Neuronal stem cell (in vitro differentiated cells): ENCODE measurements at regions not wholly inside any gene's neighbourhood (a gene's known extent, or its start where the extent isn't known, plus 50 kb on each side); places are given as distances from the start of the nearest gene placed in this dataset.

Experiments used
- DNase-seq: peaks from one replicate; pipeline ENCODE4 v3.0.0-alpha.2; 2013; ENCODE audit warnings: low spot score
- H2AFZ ChIP-seq: one replicate; pipeline ENCODE4 v1.6.1; 2013; ENCODE audit warnings: mild to moderate bottlenecking, low read length, inconsistent platforms
- H2AK5ac ChIP-seq: 2 replicates; pipeline ENCODE4 v1.6.1; 2013; ENCODE audit warnings: low read depth, mild to moderate bottlenecking, inconsistent platforms, low read length, moderate library complexity, mixed read lengths
- H2BK120ac ChIP-seq: 2 replicates; pipeline ENCODE4 v1.6.1; 2013; ENCODE audit warnings: low read depth, mild to moderate bottlenecking, inconsistent platforms, low read length, moderate library complexity, mixed read lengths
- H2BK12ac ChIP-seq: one replicate; pipeline ENCODE4 v1.6.1; 2013; ENCODE audit warnings: low read length, inconsistent platforms
- H2BK15ac ChIP-seq: 2 replicates; pipeline ENCODE4 v1.6.1; 2013; ENCODE audit warnings: mild to moderate bottlenecking, low read length, inconsistent platforms, mixed read lengths
- H2BK5ac ChIP-seq: one replicate; pipeline ENCODE4 v1.6.1; 2013; ENCODE audit warnings: inconsistent platforms, mild to moderate bottlenecking, low read length, moderate library complexity
- H3K14ac ChIP-seq: one replicate; pipeline ENCODE4 v1.6.1; 2013; ENCODE audit warnings: low read length, inconsistent platforms
- H3K18ac ChIP-seq: 2 replicates; pipeline ENCODE4 v1.6.1; 2013; ENCODE audit warnings: low read length, inconsistent platforms
- H3K23ac ChIP-seq: 2 replicates; pipeline ENCODE4 v1.6.1; 2013; ENCODE audit warnings: low read depth, mild to moderate bottlenecking, mixed read lengths, low read length, inconsistent platforms; ENCODE audit not compliant: poor library complexity
- H3K27ac ChIP-seq: replicated peaks from 3 replicates; pipeline ENCODE4 v1.5.1; 2013; ENCODE audit warnings: low read length, inconsistent platforms
- H3K27me3 ChIP-seq, 3 experiments: 2 replicates each; pipeline ENCODE4 v1.6.1; 2013; ENCODE audit warnings: low read length in 3 of 3, mild to moderate bottlenecking in 2 of 3, inconsistent platforms in 1 of 3, low read depth in 1 of 3, mixed read lengths in 1 of 3, moderate library complexity in 1 of 3; ENCODE audit not compliant: control insufficient read depth in 3 of 3, insufficient read depth in 3 of 3
- H3K36me3 ChIP-seq, 2 donors: replicated peaks in 1 of 2; 2 replicates each; pipeline ENCODE4 v1.6.1; 2013; ENCODE audit warnings: low read length in 2 of 2; ENCODE audit not compliant: control insufficient read depth in 2 of 2, insufficient read depth in 2 of 2
- H3K4ac ChIP-seq: 2 replicates; pipeline ENCODE4 v1.6.1; 2013; ENCODE audit warnings: inconsistent platforms, mild to moderate bottlenecking, low read length, moderate library complexity
- H3K4me1 ChIP-seq, 2 donors: 1 replicate in 1 of 2; 2 replicates in 1 of 2; pipeline ENCODE4 v1.6.1; 2013; ENCODE audit warnings: low read length in 2 of 2, low read depth in 1 of 2; ENCODE audit not compliant: control insufficient read depth in 2 of 2, insufficient read depth in 1 of 2
- H3K4me2 ChIP-seq: one replicate; pipeline ENCODE4 v1.6.1; 2013; ENCODE audit warnings: mild to moderate bottlenecking, low read length, inconsistent platforms; ENCODE audit not compliant: insufficient read depth, poor library complexity, severe bottlenecking
- H3K4me3 ChIP-seq, 2 donors: 2 replicates each; pipeline ENCODE4 v1.5.1; 2013; ENCODE audit warnings: low read length in 2 of 2, mild to moderate bottlenecking in 2 of 2, inconsistent platforms in 1 of 2, moderate library complexity in 1 of 2
- H3K79me1 ChIP-seq: one replicate; pipeline ENCODE4 v1.6.1; 2013; ENCODE audit warnings: low read depth, mild to moderate bottlenecking, inconsistent platforms, low read length, moderate library complexity
- H3K9ac ChIP-seq: one replicate; pipeline ENCODE4 v1.6.1; 2013; ENCODE audit warnings: mild to moderate bottlenecking, low read depth, low read length, inconsistent platforms; ENCODE audit not compliant: poor library complexity
- H3K9me3 ChIP-seq, 2 donors: replicated peaks in 1 of 2; 2 replicates each; pipeline versions ENCODE3 to v1.6.1; 2013; ENCODE audit warnings: low read length in 2 of 2, mild to moderate bottlenecking in 2 of 2, inconsistent platforms in 1 of 2, low read depth in 1 of 2, mixed read lengths in 1 of 2, moderate library complexity in 1 of 2; ENCODE audit not compliant: control insufficient read depth in 2 of 2, insufficient read depth in 1 of 2
- H4K8ac ChIP-seq: one replicate; pipeline ENCODE4 v1.6.1; 2013; ENCODE audit warnings: low read depth, mild to moderate bottlenecking, inconsistent platforms, low read length, moderate library complexity
- H4K91ac ChIP-seq: one replicate; pipeline ENCODE4 v1.6.1; 2013; ENCODE audit warnings: low read length, low read depth, mild to moderate bottlenecking, inconsistent platforms; ENCODE audit not compliant: poor library complexity
- WGBS, 2 donors: extraction: QIAGEN DNeasy Blood & Tissue Kit; methylation state at CpG; one replicate each; pipeline ENCODE4 v1.1.7; 2013; ENCODE audit warnings: missing lambda C conversion rate in 2 of 2, mixed read lengths in 1 of 2; ENCODE audit not compliant: insufficient read length in 2 of 2, insufficient replicate concordance in 1 of 2; ENCODE audit errors: extremely low coverage in 2 of 2; 5-methylcytosine and 5-hydroxymethylcytosine counted together

DNA sequence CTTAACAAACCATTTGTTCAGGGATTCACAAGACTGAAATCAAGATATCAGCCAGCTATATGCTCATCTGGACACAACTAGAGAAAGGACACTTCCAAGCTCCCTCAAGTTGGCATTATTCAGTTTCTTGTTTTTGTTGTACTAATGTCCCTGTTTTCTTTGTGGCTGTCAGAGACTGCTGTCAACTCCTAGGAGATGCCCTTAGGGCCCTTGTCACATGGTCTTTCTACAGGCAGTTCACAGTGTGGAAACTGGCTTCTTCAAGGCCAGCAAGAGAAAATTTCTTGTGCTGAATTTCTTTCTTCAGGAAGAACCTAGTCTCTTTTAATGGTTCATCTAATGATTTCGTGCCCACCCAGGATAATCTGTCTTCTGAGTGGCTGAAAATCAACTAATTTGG lies 677.2 kb upstream of the MAN1A1 start:
- H3K9me3 ChIP-seq: no peaks in the 10 kb centered on the region
- no peaks in the 10 kb centered on the region for H3K36me3 ChIP-seq
- no peaks in the 10 kb centered on the region for H3K79me1 ChIP-seq
- H3K27ac ChIP-seq: no peak overlapping the region
- H2BK120ac ChIP-seq: no peak overlapping the region
- no peak overlapping the region for H2AFZ ChIP-seq
- no peak overlapping the region for H3K9ac ChIP-seq
- no peak overlapping the region for H2BK5ac ChIP-seq
- H3K4me1 ChIP-seq: no peaks in the 10 kb centered on the region
- H3K4ac ChIP-seq: no peak overlapping the region
- DNase-seq: no peak
- WGBS, 2 donors: no CpG with 5 or more reads among the region's 1 CpG
- no peak overlapping the region for H2BK15ac ChIP-seq
- no peak overlapping the region for H2AK5ac ChIP-seq
- no peak overlapping the region for H3K4me2 ChIP-seq
- H3K23ac ChIP-seq: no peak overlapping the region
- no peak overlapping the region for H4K91ac ChIP-seq
- no peak overlapping the region for H4K8ac ChIP-seq
- no peak overlapping the region for H3K4me3 ChIP-seq
- no peaks in the 10 kb centered on the region for H3K27me3 ChIP-seq
- no peak overlapping the region for H3K14ac ChIP-seq
- no peak overlapping the region for H2BK12ac ChIP-seq
- no peak overlapping the region for H3K18ac ChIP-seq

DNA sequence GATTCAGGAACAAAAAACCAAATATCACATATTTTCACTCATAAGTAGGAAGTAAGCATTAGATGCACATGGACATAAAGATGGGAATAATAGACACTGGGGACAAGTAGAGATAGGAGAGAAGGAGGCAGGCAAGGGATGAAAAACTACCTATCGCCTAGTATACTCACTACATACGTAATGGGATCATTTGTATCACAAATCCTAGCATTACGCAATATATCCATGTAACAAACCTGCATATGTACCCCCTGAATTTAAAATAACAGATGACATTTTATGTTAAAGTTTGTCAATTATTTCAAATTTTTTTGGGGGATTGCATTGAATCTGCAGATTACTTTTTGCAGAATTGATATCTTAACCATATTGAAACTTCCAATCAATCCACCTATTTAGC lies 660.5 kb upstream of the MAN1A1 start:
- Histone ChIP-seq H4K91ac (no peak overlapping the region), H3K4me2 (no peak overlapping the region), H3K4ac (no peak overlapping the region), H2BK15ac (no peak overlapping the region), H3K4me3 (no peak overlapping the region), H2BK5ac (no peak overlapping the region), H2BK12ac (no peak overlapping the region), H2AFZ (no peak overlapping the region), H3K27me3 (no peaks in the 10 kb centered on the region), H2BK120ac (no peak overlapping the region), H3K79me1 (no peaks in the 10 kb centered on the region), H3K4me1 (no peaks in the 10 kb centered on the region), H4K8ac (no peak overlapping the region), H3K27ac (no peak overlapping the region), H3K23ac (no peak overlapping the region), H3K36me3 (no peaks in the 10 kb centered on the region), H3K14ac (no peak overlapping the region), H3K18ac (no peak overlapping the region), H2AK5ac (no peak overlapping the region), H3K9ac (no peak overlapping the region), H3K9me3 (no peaks in the 10 kb centered on the region)
- WGBS, 2 donors: no CpG with 5 or more reads among the region's 3 CpGs
- DNase-seq: no peak

DNA sequence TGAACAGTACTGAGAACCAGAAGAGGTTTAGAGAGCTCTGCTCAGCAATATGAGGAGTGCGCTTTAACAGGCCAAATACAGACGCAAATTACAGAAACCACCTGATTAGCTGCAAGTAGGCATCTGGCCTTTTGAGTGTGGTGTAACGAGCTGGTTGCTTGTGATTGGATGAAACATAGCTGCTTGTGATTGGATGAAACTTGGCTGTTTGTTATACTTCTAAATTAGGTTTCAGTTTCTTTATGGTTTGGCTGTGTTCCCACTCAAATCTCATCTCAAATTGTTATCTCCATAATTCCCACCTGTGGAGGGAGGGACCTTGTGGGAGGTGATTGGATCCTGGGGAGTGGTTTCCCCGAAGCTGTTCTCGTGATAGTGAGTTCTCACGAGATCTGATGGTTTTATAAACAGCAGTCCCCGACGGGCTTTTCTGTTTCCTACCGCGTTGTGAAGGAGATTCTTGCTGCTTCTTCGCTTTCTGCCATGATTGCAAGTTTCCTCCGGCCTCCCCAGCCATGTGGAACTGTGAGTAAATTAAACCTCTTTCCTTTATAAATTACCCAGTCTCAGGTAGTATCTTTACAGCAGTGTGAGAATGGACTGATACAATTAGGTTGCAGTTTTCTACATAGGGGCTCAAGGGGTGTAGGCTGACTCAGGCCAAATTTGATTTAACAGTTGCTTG lies 655.9 kb upstream of the MAN1A1 start:
- H2AFZ ChIP-seq: peak overlapping the region; percentile 65
- H3K9ac ChIP-seq: no peak overlapping the region
- WGBS, 2 donors: no CpG with 5 or more reads among the region's 12 CpGs
- H2BK120ac ChIP-seq: no peak overlapping the region
- no peak overlapping the region for H4K8ac ChIP-seq
- H3K9me3 ChIP-seq: no peaks in the 10 kb centered on the region
- no peak overlapping the region for H2AK5ac ChIP-seq
- no peak overlapping the region for H4K91ac ChIP-seq
- DNase-seq: no peak
- H3K27me3 ChIP-seq: no peaks in the 10 kb centered on the region
- H3K14ac ChIP-seq: no peak overlapping the region
- H3K4me1 ChIP-seq: no peaks in the 10 kb centered on the region
- H2BK15ac ChIP-seq: no peak overlapping the region
- H3K4me2 ChIP-seq: no peak overlapping the region
- no peak overlapping the region for H3K27ac ChIP-seq
- H3K4me3 ChIP-seq: no peak overlapping the region
- H3K79me1 ChIP-seq: no peaks in the 10 kb centered on the region
- H3K36me3 ChIP-seq: no peaks in the 10 kb centered on the region
- no peak overlapping the region for H3K18ac ChIP-seq
- no peak overlapping the region for H2BK12ac ChIP-seq
- H2BK5ac ChIP-seq: no peak overlapping the region
- no peak overlapping the region for H3K4ac ChIP-seq
- no peak overlapping the region for H3K23ac ChIP-seq

DNA sequence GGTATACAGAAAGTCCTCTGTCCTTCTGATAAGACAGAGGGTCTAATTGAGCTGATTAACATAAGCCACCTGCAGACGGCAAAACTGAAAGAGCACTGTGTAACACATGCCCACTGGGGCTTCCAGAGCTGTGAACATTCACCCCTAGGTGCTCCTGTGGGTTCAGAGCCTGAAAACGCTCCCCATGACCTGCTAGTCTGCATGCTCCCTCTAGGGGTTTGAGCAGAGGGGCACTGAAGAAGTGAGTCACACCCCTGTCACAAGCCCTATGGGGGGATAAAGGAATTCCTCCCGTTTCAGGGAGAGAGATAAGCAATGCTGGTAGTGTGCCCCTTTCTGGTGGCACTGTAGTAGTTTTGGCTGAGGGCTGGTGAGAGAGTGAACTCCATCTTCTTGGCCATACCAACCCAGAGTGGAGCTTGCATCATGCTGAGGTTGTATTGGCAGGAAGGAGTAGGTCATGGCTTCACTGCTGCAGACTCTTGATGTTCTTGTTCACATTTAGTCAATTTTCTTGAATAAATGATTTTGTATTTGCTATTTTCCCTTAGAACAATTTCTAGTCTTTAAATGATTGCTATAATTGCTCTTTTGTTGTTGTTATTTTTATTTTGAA lies 637.5 kb upstream of the MAN1A1 start:
- H3K27ac ChIP-seq: no peak overlapping the region
- no peak overlapping the region for H2AFZ ChIP-seq
- no peaks in the 10 kb centered on the region for H3K79me1 ChIP-seq
- no peak overlapping the region for H4K8ac ChIP-seq
- H4K91ac ChIP-seq: no peak overlapping the region
- H3K23ac ChIP-seq: no peak overlapping the region
- H3K9ac ChIP-seq: no peak overlapping the region
- no peak overlapping the region for H2BK12ac ChIP-seq
- H3K4ac ChIP-seq: no peak overlapping the region
- H2BK5ac ChIP-seq: no peak overlapping the region
- H3K36me3 ChIP-seq: no peaks in the 10 kb centered on the region
- no peak overlapping the region for H2AK5ac ChIP-seq
- no peak overlapping the region for H2BK15ac ChIP-seq
- H3K18ac ChIP-seq: no peak overlapping the region
- no peak for DNase-seq
- no peak overlapping the region for H3K4me3 ChIP-seq
- no peak overlapping the region for H3K4me2 ChIP-seq
- H3K27me3 ChIP-seq: no peaks in the 10 kb centered on the region
- H2BK120ac ChIP-seq: no peak overlapping the region
- WGBS, 2 donors: no CpG with 5 or more reads among the region's 3 CpGs
- no peaks in the 10 kb centered on the region for H3K4me1 ChIP-seq
- no peaks in the 10 kb centered on the region for H3K9me3 ChIP-seq
- H3K14ac ChIP-seq: no peak overlapping the region
